SK-N-MC (cell line): ENCODE measurements at regions not wholly inside any gene's neighbourhood (a gene's known extent, or its start where the extent isn't known, plus 50 kb on each side); places are given as distances from the start of the nearest gene placed in this dataset.

Experiments used
- EZH2 ChIP-seq: fragments of 200-600 bp; sonication (generic); IDR thresholded peaks from one replicate; pipeline ENCODE4 v1.6.1; 2017; ENCODE audit warnings: antibody characterized with exemption
- FOXP2 ChIP-seq: optimal IDR thresholded peaks from 2 replicates; pipeline ENCODE3; 2011; ENCODE audit warnings: mild to moderate bottlenecking, moderate library complexity; ENCODE audit not compliant: insufficient read depth; ENCODE audit errors: extremely low read length, control extremely low read depth

DNA sequence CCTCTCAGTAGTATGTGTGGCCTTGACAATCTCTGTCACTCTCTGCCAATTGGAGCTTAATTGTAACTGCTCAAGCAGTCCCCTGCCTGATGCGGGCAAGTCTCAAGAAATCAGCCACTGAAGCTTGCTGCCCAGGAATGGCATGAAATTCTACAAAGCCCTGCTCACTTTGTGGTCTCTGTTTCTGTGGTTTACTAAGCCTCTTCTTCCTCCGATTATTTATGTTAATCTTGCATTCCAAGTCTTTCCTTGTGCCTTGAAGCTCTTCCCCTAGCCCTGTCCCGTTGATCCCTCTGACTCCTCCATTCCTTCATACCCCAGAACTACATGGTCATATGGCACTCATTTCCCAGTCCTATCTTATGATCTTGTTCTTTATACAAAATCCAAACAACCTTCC lies 489.3 kb upstream of the CHST9 start:
- TF ChIP-seq EZH2 (no peak), FOXP2 (no peak)
